SK-N-SH (cell line): ENCODE measurements at regions not wholly inside any gene's neighbourhood (a gene's known extent, or its start where the extent isn't known, plus 50 kb on each side); places are given as distances from the start of the nearest gene placed in this dataset.

Source experiments
- CTCF ChIA-PET: fragments of 300-600, 350-600 bp; formaldehyde crosslinking; extraction: SDS; loops from one replicate; lab custom pipeline; 2021; lab: Yijun Ruan, JAX
- POLR2A ChIA-PET: fragments of 350-600 bp; sonication (Branson Sonifier 250); formaldehyde crosslinking; extraction: SDS; loops from one replicate; lab custom pipeline; 2020; ENCODE audit warnings: antibody characterized with exemption, inconsistent platforms; lab: Yijun Ruan, JAX
- DNase-seq: peaks from one replicate; pipeline ENCODE4 v3.0.0; 2012
- H2AFZ ChIP-seq: fragments of 200-600 bp; sonication (generic); 2 replicates; pipeline ENCODE4 v1.8.1; 2016; ENCODE audit warnings: antibody characterized with exemption, mild to moderate bottlenecking, low read depth
- H3F3A ChIP-seq: fragments of 200-600 bp; sonication (generic); replicated peaks from 2 replicates; pipeline ENCODE3; 2016; ENCODE audit warnings: antibody characterized with exemption, mild to moderate bottlenecking; ENCODE audit not compliant: insufficient read depth
- H3K27ac ChIP-seq, 2 experiments: fragments of 200-500 bp in 1 of 2; fragments of 200-600 bp in 1 of 2; sonication (Bioruptor generic) in 1 of 2; sonication (generic), shearing (Covaris generic) in 1 of 2; 2 replicates each; pipeline versions ENCODE4 v1.5.1 to v1.6.1; 2014 to 2016; ENCODE audit warnings: low read depth in 2 of 2, inconsistent platforms in 1 of 2, low read length in 1 of 2, mild to moderate bottlenecking in 1 of 2, mixed read lengths in 1 of 2
- H3K27me3 ChIP-seq: fragments of 200-600 bp; sonication (generic), shearing (Covaris generic); 2 replicates; pipeline ENCODE4 v1.6.1; 2016; ENCODE audit warnings: mixed run types; ENCODE audit not compliant: insufficient read depth
- H3K36me3 ChIP-seq, 2 experiments: fragments of 200-500 bp in 1 of 2; fragments of 200-600 bp in 1 of 2; sonication (Bioruptor generic) in 1 of 2; sonication (generic) in 1 of 2; replicated peaks in 1 of 2; 2 replicates each; pipeline versions ENCODE3 to v1.5.1; 2014 to 2016; ENCODE audit warnings: low read length in 1 of 2, mild to moderate bottlenecking in 1 of 2; ENCODE audit not compliant: insufficient read depth in 2 of 2, control insufficient read depth in 1 of 2
- H3K4me1 ChIP-seq, 2 experiments: fragments of 200-500 bp in 1 of 2; fragments of 200-600 bp in 1 of 2; sonication (Bioruptor generic) in 1 of 2; sonication (generic), shearing (Covaris generic) in 1 of 2; 2 replicates each; pipeline versions ENCODE4 v1.5.1 to v1.6.1; 2014 to 2016; ENCODE audit warnings: low read depth in 1 of 2, low read length in 1 of 2, mixed run types in 1 of 2; ENCODE audit not compliant: insufficient read depth in 2 of 2, control insufficient read depth in 1 of 2
- H3K4me2 ChIP-seq: fragments of 200-600 bp; sonication (generic), shearing (Covaris generic); 2 replicates; pipeline ENCODE4 v1.6.1; 2017; ENCODE audit warnings: mixed run types
- H3K4me3 ChIP-seq, 2 experiments: fragments of 200-500 bp in 1 of 2; fragments of 200-600 bp in 1 of 2; sonication (Bioruptor generic) in 1 of 2; sonication (generic), shearing (Covaris generic) in 1 of 2; 2 replicates each; pipeline versions ENCODE4 v1.5.1 to v1.8.1; 2014 to 2016; ENCODE audit warnings: low read depth in 2 of 2, inconsistent platforms in 1 of 2, low read length in 1 of 2, mild to moderate bottlenecking in 1 of 2, mixed read lengths in 1 of 2, moderate library complexity in 1 of 2
- H3K79me2 ChIP-seq: fragments of 200-600 bp; sonication (generic); 2 replicates; pipeline ENCODE4 v1.8.1; 2017; ENCODE audit warnings: mild to moderate bottlenecking; ENCODE audit not compliant: insufficient read depth
- H3K9ac ChIP-seq: fragments of 200-600 bp; sonication (generic); 2 replicates; pipeline ENCODE4 v1.6.1; 2017; ENCODE audit warnings: mixed run types
- H3K9me2 ChIP-seq: fragments of 200-600 bp; sonication (generic); 2 replicates; pipeline ENCODE4 v1.6.1; 2017; ENCODE audit warnings: mixed run types
- H3K9me3 ChIP-seq: fragments of 200-600 bp; sonication (generic); 2 replicates; pipeline ENCODE4 v1.6.1; 2017; ENCODE audit warnings: mixed run types, mild to moderate bottlenecking, moderate library complexity
- H4K20me1 ChIP-seq: fragments of 200-600 bp; sonication (generic); 2 replicates; pipeline ENCODE4 v1.6.1; 2017; ENCODE audit warnings: mild to moderate bottlenecking, mixed run types; ENCODE audit not compliant: insufficient read depth
- CHD2 ChIP-seq: fragments of 150-350 bp; IDR thresholded peaks from 2 replicates; pipeline ENCODE4 v1.6.1; 2018; ENCODE audit warnings: low read length; ENCODE audit not compliant: partially characterized antibody
- ELF1 ChIP-seq: IDR thresholded peaks from 2 replicates; pipeline ENCODE4 v1.4.0; 2012
- EZH2phosphoT487 ChIP-seq: fragments of 200-600 bp; sonication (generic); IDR thresholded peaks from 2 replicates; pipeline ENCODE4 v1.6.1; 2017; ENCODE audit warnings: low read depth, mixed run types, mild to moderate bottlenecking, antibody characterized with exemption, moderate library complexity, borderline replicate concordance
- FOSL2 ChIP-seq: IDR thresholded peaks from 2 replicates; pipeline ENCODE4 v1.4.0; 2012; ENCODE audit warnings: low read depth, mild to moderate bottlenecking, moderate library complexity, borderline replicate concordance
- FOXM1 ChIP-seq: IDR thresholded peaks from 2 replicates; pipeline ENCODE4 v1.4.0; 2012; ENCODE audit warnings: low read depth, mild to moderate bottlenecking
- IRF3 ChIP-seq: fragments of 150-350 bp; IDR thresholded peaks from 2 replicates; pipeline ENCODE4 v1.6.1; 2016; ENCODE audit warnings: mild to moderate bottlenecking, low read depth, low read length
- JUND ChIP-seq: IDR thresholded peaks from 2 replicates; pipeline ENCODE4 v1.4.0; 2012
- MXI1 ChIP-seq: IDR thresholded peaks from 2 replicates; pipeline ENCODE4 v1.6.1; 2012; ENCODE audit warnings: mild to moderate bottlenecking, low read depth, low read length, improper control_type of control experiment
- NFIC ChIP-seq: IDR thresholded peaks from 2 replicates; pipeline ENCODE4 v1.4.0; 2012; ENCODE audit warnings: borderline replicate concordance
- NRF1 ChIP-seq: IDR thresholded peaks from 2 replicates; pipeline ENCODE4 v1.6.1; 2012; ENCODE audit warnings: low read depth, mild to moderate bottlenecking, low read length
- RCOR1 ChIP-seq: fragments of 150-350 bp; IDR thresholded peaks from 2 replicates; pipeline ENCODE4 v1.6.1; 2017; ENCODE audit warnings: antibody characterized with exemption, low read length
- REST ChIP-seq: IDR thresholded peaks from 2 replicates; pipeline ENCODE4 v1.6.1; 2012; ENCODE audit warnings: mild to moderate bottlenecking, low read depth, low read length, moderate library complexity
- RXRA ChIP-seq: IDR thresholded peaks from 2 replicates; pipeline ENCODE4 v1.4.0; 2012; ENCODE audit warnings: low read depth, mild to moderate bottlenecking, borderline replicate concordance
- SIN3A ChIP-seq: IDR thresholded peaks from 2 replicates; pipeline ENCODE4 v1.6.1; 2012; ENCODE audit warnings: low read depth, mild to moderate bottlenecking, low read length, moderate library complexity, borderline replicate concordance
- SMC3 ChIP-seq: IDR thresholded peaks from 2 replicates; pipeline ENCODE4 v1.6.1; 2012; ENCODE audit warnings: low read depth, low read length, improper control_type of control experiment
- TAF1 ChIP-seq: IDR thresholded peaks from 2 replicates; pipeline ENCODE4 v1.6.1; 2012; ENCODE audit warnings: low read depth, mild to moderate bottlenecking, low read length, moderate library complexity, borderline replicate concordance
- TCF12 ChIP-seq: IDR thresholded peaks from 2 replicates; pipeline ENCODE4 v1.4.0; 2012
- YY1 ChIP-seq: IDR thresholded peaks from 2 replicates; pipeline ENCODE4 v1.4.0; 2012; ENCODE audit warnings: low read depth, mild to moderate bottlenecking
- WGBS: methylation state at CpG from one replicate; pipeline ENCODE4 v1.1.6; 2017; ENCODE audit warnings: low lambda C conversion rate; 5-methylcytosine and 5-hydroxymethylcytosine counted together
- TF ChIP-seq, protein P1 (sequence below): fragments of 150-350 bp; IDR thresholded peaks from 2 replicates; pipeline ENCODE4 v1.6.1; 2017; ENCODE audit warnings: antibody characterized with exemption, low read length, low read depth, borderline replicate concordance
- TF ChIP-seq, protein P2 (sequence below): IDR thresholded peaks from 2 replicates; pipeline ENCODE4 v1.4.0; 2012; ENCODE audit warnings: low read depth, borderline replicate concordance

DNA sequence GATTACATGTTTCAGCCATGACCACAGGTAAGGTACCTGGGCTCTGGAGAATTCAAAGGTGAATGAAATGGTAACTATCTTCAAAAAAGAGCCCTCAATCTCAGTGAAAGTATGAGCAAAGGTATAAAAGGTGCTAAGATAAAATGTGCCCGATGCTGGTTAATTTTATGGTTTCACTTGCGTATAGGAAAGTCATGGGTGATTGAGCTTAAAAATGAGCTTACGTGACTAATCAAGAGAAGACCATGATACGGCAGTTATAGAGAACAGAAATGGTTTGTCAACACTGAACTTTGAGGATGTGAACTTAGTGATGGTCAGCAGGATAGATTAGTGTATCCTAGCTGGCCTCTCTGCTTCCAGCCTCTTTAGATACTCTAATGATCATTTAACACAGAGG is 320.1 kb downstream of the DEPDC1B start:
- Histone ChIP-seq H2AFZ (no peak overlapping the region), H3K36me3 (no peaks in the 10 kb centered on the region), H3K9ac (no peak overlapping the region), H3K4me1 (peaks cover 0 to 16% of the 10 kb centered on the region in 2 experiments; a peak in 2 of 4 replicates), H3K9me2 (no peaks in the 10 kb centered on the region), H3K27ac (no peak overlapping the region), H3K4me2 (no peak overlapping the region), H3K4me3 (no peak overlapping the region), H3K27me3 (no peaks in the 10 kb centered on the region), H3K79me2 (no peaks in the 10 kb centered on the region), H3F3A (peaks cover 13% of the 10 kb centered on the region), H3K9me3 (no peaks in the 10 kb centered on the region), H4K20me1 (no peaks in the 10 kb centered on the region)
- no peak for DNase-seq
- TF ChIP-seq JUND (no peak), FOSL2 (no peak), EZH2phosphoT487 (no peak)
- TF ChIP-seq, protein P1, sequence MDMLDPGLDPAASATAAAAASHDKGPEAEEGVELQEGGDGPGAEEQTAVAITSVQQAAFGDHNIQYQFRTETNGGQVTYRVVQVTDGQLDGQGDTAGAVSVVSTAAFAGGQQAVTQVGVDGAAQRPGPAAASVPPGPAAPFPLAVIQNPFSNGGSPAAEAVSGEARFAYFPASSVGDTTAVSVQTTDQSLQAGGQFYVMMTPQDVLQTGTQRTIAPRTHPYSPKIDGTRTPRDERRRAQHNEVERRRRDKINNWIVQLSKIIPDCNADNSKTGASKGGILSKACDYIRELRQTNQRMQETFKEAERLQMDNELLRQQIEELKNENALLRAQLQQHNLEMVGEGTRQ = no peak
- ChIA-PET CTCF (interaction anchor here (1.0 to 2.2 kb wide), 3 partner anchors 84 to 269 kb away, joined by 3 to 7 read pairs (median 4); no protein-coding TSS in a partner anchor), POLR2A (no interaction called here)
- 90% methylated on average over 4 of the region's 4 CpGs for WGBS

GRCh38 chr5:60377826-60378225 is 322.1 kb downstream of the DEPDC1B start:
- H3K79me2 ChIP-seq = no peaks in the 10 kb centered on the region
- H3K9me2 ChIP-seq = no peaks in the 10 kb centered on the region
- H3K27me3 ChIP-seq = no peaks in the 10 kb centered on the region
- H3K4me2 ChIP-seq = no peak overlapping the region
- no peak for DNase-seq
- H3K36me3 ChIP-seq = no peaks in the 10 kb centered on the region
- no peak overlapping the region for H3K4me3 ChIP-seq
- H2AFZ ChIP-seq = no peak overlapping the region
- CTCF ChIA-PET = no interaction called here
- no peaks in the 10 kb centered on the region for H4K20me1 ChIP-seq
- H3F3A ChIP-seq = peaks cover 13% of the 10 kb centered on the region
- H3K27ac ChIP-seq = peak overlapping the region in 1 of 2 experiments; percentile 59; a peak in 2 of 4 replicates
- H3K9me3 ChIP-seq = no peaks in the 10 kb centered on the region
- POLR2A ChIA-PET = no interaction called here
- H3K9ac ChIP-seq = no peak overlapping the region
- 67% methylated on average over 1 of the region's 1 CpG for WGBS
- H3K4me1 ChIP-seq = peaks cover 3 to 16% of the 10 kb centered on the region in 2 experiments; a peak in 2 of 4 replicates
- TF ChIP-seq CHD2 (no peak), REST (no peak), NRF1 (no peak), YY1 (no peak), TAF1 (no peak), RXRA (no peak), TCF12 (peak; percentile 25; the same call in 1 of the 2 replicates), ELF1 (no peak), SMC3 (no peak), MXI1 (no peak), RCOR1 (no peak), SIN3A (no peak), IRF3 (no peak), JUND (0 out of 2 replicates have a peak, but pooled peaks have one; percentile 44), NFIC (no peak), FOXM1 (no peak)
- TF ChIP-seq, protein P1 = no peak
- TF ChIP-seq, protein P2, sequence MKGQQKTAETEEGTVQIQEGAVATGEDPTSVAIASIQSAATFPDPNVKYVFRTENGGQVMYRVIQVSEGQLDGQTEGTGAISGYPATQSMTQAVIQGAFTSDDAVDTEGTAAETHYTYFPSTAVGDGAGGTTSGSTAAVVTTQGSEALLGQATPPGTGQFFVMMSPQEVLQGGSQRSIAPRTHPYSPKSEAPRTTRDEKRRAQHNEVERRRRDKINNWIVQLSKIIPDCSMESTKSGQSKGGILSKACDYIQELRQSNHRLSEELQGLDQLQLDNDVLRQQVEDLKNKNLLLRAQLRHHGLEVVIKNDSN = no peak
